Subcutaneous abdominal adipose tissue (tissue), 5 donors: ENCODE measurements at regions not wholly inside any gene's neighbourhood (a gene's known extent, or its start where the extent isn't known, plus 50 kb on each side); places are given as distances from the start of the nearest gene placed in this dataset.

Experiments used
- H3K27ac ChIP-seq: one replicate; pipeline ENCODE4 v1.7.0; 2013; ENCODE audit warnings: low read depth, mild to moderate bottlenecking, inconsistent platforms, low read length, moderate library complexity
- H3K27me3 ChIP-seq, 5 donors: one replicate each; pipeline ENCODE4 v1.7.0; 2013; ENCODE audit warnings: low read length in 5 of 5, inconsistent platforms in 1 of 5; ENCODE audit not compliant: control insufficient read depth in 5 of 5, insufficient read depth in 4 of 5
- H3K36me3 ChIP-seq, 5 donors: one replicate each; pipeline ENCODE4 v1.7.0; 2013; ENCODE audit warnings: low read length in 5 of 5; ENCODE audit not compliant: control insufficient read depth in 5 of 5, insufficient read depth in 5 of 5
- H3K4me1 ChIP-seq, 5 donors: one replicate each; pipeline ENCODE4 v1.7.0; 2013; ENCODE audit warnings: low read length in 5 of 5, mild to moderate bottlenecking in 3 of 5, moderate library complexity in 1 of 5; ENCODE audit not compliant: control insufficient read depth in 5 of 5, insufficient read depth in 5 of 5
- H3K4me3 ChIP-seq, 5 donors: one replicate each; pipeline ENCODE4 v1.7.0; 2013; ENCODE audit warnings: low read length in 5 of 5, low read depth in 1 of 5
- H3K9ac ChIP-seq, 5 donors: one replicate each; pipeline ENCODE4 v1.7.0; 2013; ENCODE audit warnings: low read length in 5 of 5, mild to moderate bottlenecking in 4 of 5, moderate library complexity in 3 of 5
- H3K9me3 ChIP-seq, 5 donors: one replicate each; pipeline ENCODE4 v1.7.0; 2013; ENCODE audit warnings: low read length in 5 of 5; ENCODE audit not compliant: control insufficient read depth in 5 of 5
- donor health status: healthy.
- donor health status: healthy.
- donor health status: healthy.
- donor health status: healthy.
- donor health status: healthy.

DNA sequence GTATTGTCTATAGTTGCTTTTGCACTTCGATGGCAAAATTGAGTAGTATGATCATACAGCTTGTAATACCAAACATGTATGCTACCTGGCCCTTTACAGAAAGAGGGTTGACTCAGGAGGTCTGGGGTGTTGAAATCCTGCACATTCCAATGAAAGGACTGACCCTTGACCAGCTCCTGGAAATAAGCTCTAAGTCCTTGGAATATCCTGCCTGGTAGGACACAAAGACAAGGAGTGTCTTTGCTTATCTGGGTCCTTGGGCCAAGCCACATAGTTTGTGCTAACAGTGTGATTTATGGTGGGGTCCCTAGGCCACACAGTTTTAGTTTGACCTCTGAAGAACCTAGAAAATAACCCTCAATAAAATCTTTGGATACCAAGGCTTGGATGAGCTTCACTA lies 89.3 kb upstream of the FTMT start:
- H3K27ac ChIP-seq, result no peak overlapping the region
- H3K4me1 ChIP-seq, result no peaks in the 10 kb centered on the region
- H3K36me3 ChIP-seq, result no peaks in the 10 kb centered on the region
- H3K9ac ChIP-seq, result no peak overlapping the region
- H3K27me3 ChIP-seq, result no peaks in the 10 kb centered on the region
- no peak overlapping the region for H3K4me3 ChIP-seq
- H3K9me3 ChIP-seq, result no peaks in the 10 kb centered on the region

GRCh38 chr5:121763665-121764064 lies 88.0 kb upstream of the FTMT start:
- Histone ChIP-seq H3K4me1 (no peaks in the 10 kb centered on the region), H3K27me3 (no peaks in the 10 kb centered on the region), H3K36me3 (no peaks in the 10 kb centered on the region), H3K9me3 (no peaks in the 10 kb centered on the region), H3K27ac (no peak overlapping the region), H3K9ac (no peak overlapping the region), H3K4me3 (no peak overlapping the region)

GRCh38 chr5:121780406-121780805 lies 71.3 kb upstream of the FTMT start:
- Histone ChIP-seq H3K27me3 (no peaks in the 10 kb centered on the region), H3K27ac (no peak overlapping the region), H3K9ac (no peak overlapping the region), H3K36me3 (no peaks in the 10 kb centered on the region), H3K9me3 (no peaks in the 10 kb centered on the region), H3K4me3 (no peak overlapping the region), H3K4me1 (no peaks in the 10 kb centered on the region)

DNA sequence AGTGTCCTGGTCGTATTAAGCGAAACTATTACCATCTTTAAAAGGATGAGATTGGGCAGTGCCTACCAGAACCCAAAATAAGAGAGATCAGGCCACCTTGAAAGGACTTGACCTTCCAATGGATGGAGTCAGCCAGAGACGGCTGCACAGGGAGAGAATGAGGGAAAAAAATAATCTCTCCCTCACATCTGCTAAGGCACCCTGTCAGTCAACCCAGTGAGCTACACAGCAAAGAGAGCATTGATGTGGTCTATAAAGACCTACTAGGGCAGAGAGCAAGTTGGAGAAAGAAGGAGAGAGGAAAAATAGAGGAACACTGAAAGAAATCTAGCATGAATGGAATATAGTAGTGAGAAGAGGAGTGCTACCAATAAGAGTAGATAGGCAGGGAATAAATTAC lies 68.0 kb upstream of the FTMT start:
- no peak overlapping the region for H3K4me3 ChIP-seq
- no peak overlapping the region for H3K9ac ChIP-seq
- no peaks in the 10 kb centered on the region for H3K36me3 ChIP-seq
- H3K27me3 ChIP-seq, result no peaks in the 10 kb centered on the region
- no peak overlapping the region for H3K27ac ChIP-seq
- H3K9me3 ChIP-seq, result no peaks in the 10 kb centered on the region
- H3K4me1 ChIP-seq, result no peaks in the 10 kb centered on the region

- H3K27ac ChIP-seq, result no peak overlapping the region
- no peaks in the 10 kb centered on the region for H3K4me1 ChIP-seq
- H3K4me3 ChIP-seq, result no peak overlapping the region
- H3K27me3 ChIP-seq, result no peaks in the 10 kb centered on the region
- peaks cover 0 to 8% (median 2%) of the 10 kb centered on the region in 5 donors for H3K9me3 ChIP-seq
- H3K9ac ChIP-seq, result no peak overlapping the region
- no peaks in the 10 kb centered on the region for H3K36me3 ChIP-seq
These were observed 57.9 kb upstream of the FTMT start for GRCh38 chr5:121793791-121794190.

GRCh38 chr5:121795511-121795910 lies 56.2 kb upstream of the FTMT start:
- peaks cover 0 to under 1% (median 0%) of the 10 kb centered on the region in 5 donors for H3K9me3 ChIP-seq
- no peaks in the 10 kb centered on the region for H3K36me3 ChIP-seq
- no peaks in the 10 kb centered on the region for H3K4me1 ChIP-seq
- H3K27ac ChIP-seq, result no peak overlapping the region
- H3K9ac ChIP-seq, result no peak overlapping the region
- no peak overlapping the region for H3K4me3 ChIP-seq
- H3K27me3 ChIP-seq, result no peaks in the 10 kb centered on the region

DNA sequence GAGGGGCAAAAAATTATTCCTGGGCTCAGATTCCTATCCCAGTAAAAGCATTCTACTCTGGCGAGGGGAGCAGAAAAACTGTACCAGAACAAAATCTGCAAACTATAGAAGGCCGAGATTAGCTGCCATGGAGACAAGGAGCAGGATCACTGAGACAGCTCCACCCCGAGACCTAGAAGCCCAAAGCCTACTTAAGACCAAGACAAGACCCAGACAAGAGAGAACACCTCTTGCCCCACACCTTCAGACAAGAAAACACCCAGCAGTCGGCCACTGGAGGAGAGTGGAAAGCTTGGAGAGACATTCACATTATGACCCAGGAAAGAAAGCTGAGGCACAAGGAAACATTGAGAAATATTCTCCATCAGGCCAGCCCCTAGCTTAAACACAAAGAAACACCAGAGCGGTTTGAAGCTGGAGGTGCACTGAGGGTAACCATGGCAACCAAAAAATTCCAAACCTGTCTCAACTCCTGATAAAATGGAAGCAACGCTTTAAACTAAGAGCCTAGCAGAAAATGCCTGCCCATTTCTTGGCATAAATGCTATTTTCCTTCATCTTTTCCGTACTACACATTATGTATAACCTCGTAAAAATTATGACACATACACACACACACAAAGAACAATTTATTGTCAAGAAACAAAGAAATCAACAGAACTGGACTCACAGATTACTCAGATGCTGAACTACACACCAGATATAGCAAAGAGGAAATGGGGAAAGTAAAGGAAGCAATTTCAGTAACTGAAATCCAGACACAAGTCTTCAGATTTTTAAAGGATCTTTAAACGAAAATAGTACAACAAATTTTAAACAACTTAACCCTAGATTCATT lies 53.8 kb upstream of the FTMT start:
- Histone ChIP-seq H3K9ac (no peak overlapping the region), H3K4me1 (no peaks in the 10 kb centered on the region), H3K9me3 (peaks cover 0 to 2% (median 0%) of the 10 kb centered on the region in 5 donors), H3K36me3 (no peaks in the 10 kb centered on the region), H3K27me3 (no peaks in the 10 kb centered on the region), H3K27ac (no peak overlapping the region), H3K4me3 (no peak overlapping the region)
